ENCODE measurements at regions not wholly inside any gene's neighbourhood (a gene's known extent, or its start where the extent isn't known, plus 50 kb on each side); places are given as distances from the start of the nearest gene placed in this dataset.

DNA sequence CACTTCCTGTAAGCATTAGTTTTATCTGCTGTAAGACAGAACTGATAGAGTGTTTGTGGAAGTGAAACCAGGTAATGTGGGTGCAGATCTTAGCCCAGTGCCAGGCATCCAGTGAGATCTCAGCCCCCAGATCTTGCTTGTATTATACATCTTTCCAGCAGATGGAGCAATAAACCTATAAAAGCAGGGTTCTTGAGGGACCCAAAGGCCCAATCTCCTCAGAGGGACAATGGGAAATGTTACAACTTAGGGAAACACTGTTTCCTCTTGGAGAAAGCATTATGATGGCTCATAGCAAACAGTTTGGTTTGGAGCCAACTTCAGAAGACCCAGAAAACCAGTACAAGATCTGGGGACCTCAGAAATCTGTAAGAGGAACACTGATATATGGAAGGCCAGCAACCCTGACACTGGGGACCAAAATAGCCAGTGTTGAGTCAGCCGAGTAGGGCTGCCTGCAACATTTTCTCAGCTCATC lies 206.3 kb downstream of the SLC7A11 start:
- no peak for TF ChIP-seq EZH2 (IDR thresholded peaks at IDR 0.05; ENCODE audit: borderline replicate concordance, low read depth, low read length, severe bottlenecking)
- TF ChIP-seq, protein P1, sequence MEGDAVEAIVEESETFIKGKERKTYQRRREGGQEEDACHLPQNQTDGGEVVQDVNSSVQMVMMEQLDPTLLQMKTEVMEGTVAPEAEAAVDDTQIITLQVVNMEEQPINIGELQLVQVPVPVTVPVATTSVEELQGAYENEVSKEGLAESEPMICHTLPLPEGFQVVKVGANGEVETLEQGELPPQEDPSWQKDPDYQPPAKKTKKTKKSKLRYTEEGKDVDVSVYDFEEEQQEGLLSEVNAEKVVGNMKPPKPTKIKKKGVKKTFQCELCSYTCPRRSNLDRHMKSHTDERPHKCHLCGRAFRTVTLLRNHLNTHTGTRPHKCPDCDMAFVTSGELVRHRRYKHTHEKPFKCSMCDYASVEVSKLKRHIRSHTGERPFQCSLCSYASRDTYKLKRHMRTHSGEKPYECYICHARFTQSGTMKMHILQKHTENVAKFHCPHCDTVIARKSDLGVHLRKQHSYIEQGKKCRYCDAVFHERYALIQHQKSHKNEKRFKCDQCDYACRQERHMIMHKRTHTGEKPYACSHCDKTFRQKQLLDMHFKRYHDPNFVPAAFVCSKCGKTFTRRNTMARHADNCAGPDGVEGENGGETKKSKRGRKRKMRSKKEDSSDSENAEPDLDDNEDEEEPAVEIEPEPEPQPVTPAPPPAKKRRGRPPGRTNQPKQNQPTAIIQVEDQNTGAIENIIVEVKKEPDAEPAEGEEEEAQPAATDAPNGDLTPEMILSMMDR (IDR thresholded peaks at IDR 0.05; ENCODE audit: borderline replicate concordance, extremely low read depth, low read length, poor library complexity, severe bottlenecking), result peak; percentile 61
